ENCODE measurements at regions not wholly inside any gene's neighbourhood (a gene's known extent, or its start where the extent isn't known, plus 50 kb on each side); places are given as distances from the start of the nearest gene placed in this dataset.
"Not testable (repeated sequence)": the region's sequence is repeated elsewhere in the genome, so short reads cannot be mapped to it uniquely, and the experiment has no call there.

- Histone ChIP-seq H3K9me3 (peaks cover 54% of the 10 kb centered on the region), H3K4me3 (no peak overlapping the region), H3K27me3 (no peaks in the 10 kb centered on the region), H4K20me1 (no peaks in the 10 kb centered on the region), H3K9ac (no peak overlapping the region), H3K4me1 (no peaks in the 10 kb centered on the region), H3K36me3 (no peaks in the 10 kb centered on the region), H3K27ac (no peak overlapping the region), H3K4me2 (no peak overlapping the region)
- no peak for TF ChIP-seq Cebpa-rat (IDR thresholded peaks at IDR 0.05)
Observed at GRCh38 chr19:22545751-22546150, 88.4 kb upstream of the ZNF492 start.

GRCh38 chr19:22533761-22534160, 100.4 kb upstream of the ZNF492 start:
- Histone ChIP-seq H4K20me1 (no peaks in the 10 kb centered on the region), H3K4me3 (no peak overlapping the region), H3K27ac (no peak overlapping the region), H3K9ac (no peak overlapping the region), H3K27me3 (no peaks in the 10 kb centered on the region), H3K4me2 (no peak overlapping the region), H3K36me3 (no peaks in the 10 kb centered on the region), H3K9me3 (peaks cover 21% of the 10 kb centered on the region), H3K4me1 (no peaks in the 10 kb centered on the region)
- no peak for TF ChIP-seq Cebpa-rat (IDR thresholded peaks at IDR 0.05)

- H3K9ac ChIP-seq = no peak overlapping the region
- no peak overlapping the region for H3K4me3 ChIP-seq
- H3K27me3 ChIP-seq = no peaks in the 10 kb centered on the region
- no peak overlapping the region for H3K27ac ChIP-seq
- no peaks in the 10 kb centered on the region for H3K36me3 ChIP-seq
- H3K4me1 ChIP-seq = no peaks in the 10 kb centered on the region
- no peaks in the 10 kb centered on the region for H4K20me1 ChIP-seq
- peaks cover 21% of the 10 kb centered on the region for H3K9me3 ChIP-seq
- no peak overlapping the region for H3K4me2 ChIP-seq
- TF ChIP-seq Cebpa-rat (IDR thresholded peaks at IDR 0.05) = no peak
Observed at GRCh38 chr19:22532388-22533300, 101.5 kb upstream of the ZNF492 start.

GRCh38 chr19:22530042-22530441, 104.1 kb upstream of the ZNF492 start:
- Histone ChIP-seq H4K20me1 (no peaks in the 10 kb centered on the region), H3K4me3 (no peak overlapping the region), H3K27ac (no peak overlapping the region), H3K9ac (no peak overlapping the region), H3K36me3 (no peaks in the 10 kb centered on the region), H3K27me3 (no peaks in the 10 kb centered on the region), H3K9me3 (peaks cover 30% of the 10 kb centered on the region), H3K4me2 (no peak overlapping the region), H3K4me1 (no peaks in the 10 kb centered on the region)
- no peak for TF ChIP-seq Cebpa-rat (IDR thresholded peaks at IDR 0.05)

- Histone ChIP-seq H3K36me3 (no peaks in the 10 kb centered on the region), H3K4me3 (no peak overlapping the region), H3K4me1 (no peaks in the 10 kb centered on the region), H3K27ac (no peak overlapping the region), H3K4me2 (no peak overlapping the region), H3K9ac (no peak overlapping the region), H3K9me3 (peaks cover 38% of the 10 kb centered on the region), H3K27me3 (no peaks in the 10 kb centered on the region), H4K20me1 (no peaks in the 10 kb centered on the region)
- no peak for TF ChIP-seq Cebpa-rat (IDR thresholded peaks at IDR 0.05)
Observed at GRCh38 chr19:22528956-22529355, 105.2 kb upstream of the ZNF492 start.

- Histone ChIP-seq H3K27me3 (no peaks in the 10 kb centered on the region), H3K4me2 (no peak overlapping the region), H3K36me3 (no peaks in the 10 kb centered on the region), H3K27ac (no peak overlapping the region), H3K4me1 (no peaks in the 10 kb centered on the region), H4K20me1 (no peaks in the 10 kb centered on the region), H3K9ac (no peak overlapping the region), H3K4me3 (no peak overlapping the region), H3K9me3 (peaks cover 42% of the 10 kb centered on the region)
- TF ChIP-seq Cebpa-rat (IDR thresholded peaks at IDR 0.05) = no peak
Observed at GRCh38 chr19:22527554-22527953, 105.4 kb upstream of the ZNF98 start.

- Histone ChIP-seq H4K20me1 (no peaks in the 10 kb centered on the region), H3K36me3 (no peaks in the 10 kb centered on the region), H3K27ac (no peak overlapping the region), H3K4me2 (no peak overlapping the region), H3K27me3 (no peaks in the 10 kb centered on the region), H3K9me3 (peaks cover 37% of the 10 kb centered on the region), H3K4me3 (no peak overlapping the region), H3K4me1 (no peaks in the 10 kb centered on the region), H3K9ac (no peak overlapping the region)
- TF ChIP-seq Cebpa-rat (IDR thresholded peaks at IDR 0.05) = no peak
Observed at GRCh38 chr19:22526661-22527272, 104.6 kb upstream of the ZNF98 start.

GRCh38 chr19:22523940-22524339, 101.8 kb upstream of the ZNF98 start:
- Histone ChIP-seq H3K9me3 (peaks cover 52% of the 10 kb centered on the region), H3K4me2 (no peak overlapping the region), H3K27me3 (no peaks in the 10 kb centered on the region), H3K36me3 (no peaks in the 10 kb centered on the region), H3K4me3 (no peak overlapping the region), H4K20me1 (no peaks in the 10 kb centered on the region), H3K9ac (no peak overlapping the region), H3K4me1 (no peaks in the 10 kb centered on the region), H3K27ac (no peak overlapping the region)
- TF ChIP-seq Cebpa-rat (IDR thresholded peaks at IDR 0.05) = no peak

GRCh38 chr19:22519562-22519961, 97.4 kb upstream of the ZNF98 start:
- H3K4me1 ChIP-seq, H3K4me2 ChIP-seq, H3K9ac ChIP-seq, H3K36me3 ChIP-seq, H3K27ac ChIP-seq, H3K27me3 ChIP-seq, H3K4me3 ChIP-seq, H4K20me1 ChIP-seq: not testable (repeated sequence)
- H3K9me3 ChIP-seq = peaks cover 83% of the 10 kb centered on the region

GRCh38 chr19:22519152-22519551, 97.0 kb upstream of the ZNF98 start:
- Histone ChIP-seq H4K20me1 (no peaks in the 10 kb centered on the region), H3K9me3 (peaks cover 83% of the 10 kb centered on the region), H3K4me3 (no peak overlapping the region), H3K9ac (no peak overlapping the region), H3K36me3 (no peaks in the 10 kb centered on the region), H3K4me1 (no peaks in the 10 kb centered on the region), H3K4me2 (no peak overlapping the region), H3K27ac (no peak overlapping the region), H3K27me3 (no peaks in the 10 kb centered on the region)
- no peak for TF ChIP-seq Cebpa-rat (IDR thresholded peaks at IDR 0.05)

All from BLaER1 (cell line).